ENCODE measurements at regions not wholly inside any gene's neighbourhood (a gene's known extent, or its start where the extent isn't known, plus 50 kb on each side); places are given as distances from the start of the nearest gene placed in this dataset.

GRCh38 chr14:95446470-95446869, 70.0 kb downstream of the SYNE3 start:
- Histone ChIP-seq H3K9me2 (replicated peaks; ENCODE audit: control insufficient read depth, low read length) (no peaks in the 10 kb centered on the region), H3K4me2 (ENCODE audit: low read length) (no peak overlapping the region), H3K4me1 (ENCODE audit: control insufficient read depth, low read length) (peaks cover 19% of the 10 kb centered on the region), H4K20me1 (ENCODE audit: control insufficient read depth, insufficient read depth, low read depth, low read length) (no peaks in the 10 kb centered on the region), H3K27ac (ENCODE audit: low read depth, low read length) (no peak overlapping the region), H3K79me2 (ENCODE audit: control insufficient read depth, low read length) (no peaks in the 10 kb centered on the region), H3F3A (ENCODE audit: control insufficient read depth, insufficient read depth) (no peaks in the 10 kb centered on the region), H3K9me3 (ENCODE audit: control insufficient read depth, insufficient read depth, low read length) (no peaks in the 10 kb centered on the region), H3K36me3 (ENCODE audit: control insufficient read depth, low read length) (no peaks in the 10 kb centered on the region), H3K27me3 (ENCODE audit: control insufficient read depth, low read length) (no peaks in the 10 kb centered on the region), H3K4me3 (ENCODE audit: low read length) (no peak overlapping the region)
- TF ChIP-seq CTCF (IDR thresholded peaks at IDR 0.05; ENCODE audit: low read depth, low read length, poor library complexity, severe bottlenecking) (no peak), EZH2phosphoT487 (IDR thresholded peaks at IDR 0.05; ENCODE audit: borderline replicate concordance, low read length) (no peak)

GRCh38 chr14:95445676-95446075, 70.8 kb downstream of the SYNE3 start:
- H3K27me3 ChIP-seq (ENCODE audit: control insufficient read depth, low read length): no peaks in the 10 kb centered on the region
- H3K4me3 ChIP-seq (ENCODE audit: low read length): no peak overlapping the region
- no peak overlapping the region for H3K4me2 ChIP-seq (ENCODE audit: low read length)
- H3F3A ChIP-seq (ENCODE audit: control insufficient read depth, insufficient read depth): no peaks in the 10 kb centered on the region
- H3K36me3 ChIP-seq (ENCODE audit: control insufficient read depth, low read length): no peaks in the 10 kb centered on the region
- no peaks in the 10 kb centered on the region for H3K79me2 ChIP-seq (ENCODE audit: control insufficient read depth, low read length)
- H4K20me1 ChIP-seq (ENCODE audit: control insufficient read depth, insufficient read depth, low read depth, low read length): no peaks in the 10 kb centered on the region
- no peaks in the 10 kb centered on the region for H3K9me3 ChIP-seq (ENCODE audit: control insufficient read depth, insufficient read depth, low read length)
- H3K4me1 ChIP-seq (ENCODE audit: control insufficient read depth, low read length): peaks cover 20% of the 10 kb centered on the region
- no peak overlapping the region for H3K27ac ChIP-seq (ENCODE audit: low read depth, low read length)
- no peak for TF ChIP-seq EZH2phosphoT487 (IDR thresholded peaks at IDR 0.05; ENCODE audit: borderline replicate concordance, low read length)
- TF ChIP-seq CTCF (IDR thresholded peaks at IDR 0.05; ENCODE audit: low read depth, low read length, poor library complexity, severe bottlenecking): no peak
- H3K9me2 ChIP-seq (replicated peaks; ENCODE audit: control insufficient read depth, low read length): no peaks in the 10 kb centered on the region

- H3K4me3 ChIP-seq (ENCODE audit: low read length): no peak overlapping the region
- TF ChIP-seq CTCF (IDR thresholded peaks at IDR 0.05; ENCODE audit: low read depth, low read length, poor library complexity, severe bottlenecking): no peak
- no peak for TF ChIP-seq EZH2phosphoT487 (IDR thresholded peaks at IDR 0.05; ENCODE audit: borderline replicate concordance, low read length)
- no peaks in the 10 kb centered on the region for H3K36me3 ChIP-seq (ENCODE audit: control insufficient read depth, low read length)
- no peaks in the 10 kb centered on the region for H3F3A ChIP-seq (ENCODE audit: control insufficient read depth, insufficient read depth)
- H3K4me2 ChIP-seq (ENCODE audit: low read length): no peak overlapping the region
- H4K20me1 ChIP-seq (ENCODE audit: control insufficient read depth, insufficient read depth, low read depth, low read length): no peaks in the 10 kb centered on the region
- no peak overlapping the region for H3K27ac ChIP-seq (ENCODE audit: low read depth, low read length)
- H3K9me2 ChIP-seq (replicated peaks; ENCODE audit: control insufficient read depth, low read length): no peaks in the 10 kb centered on the region
- H3K4me1 ChIP-seq (ENCODE audit: control insufficient read depth, low read length): peaks cover 20% of the 10 kb centered on the region
- H3K79me2 ChIP-seq (ENCODE audit: control insufficient read depth, low read length): no peaks in the 10 kb centered on the region
- H3K27me3 ChIP-seq (ENCODE audit: control insufficient read depth, low read length): no peaks in the 10 kb centered on the region
- no peaks in the 10 kb centered on the region for H3K9me3 ChIP-seq (ENCODE audit: control insufficient read depth, insufficient read depth, low read length)
These were observed 71.3 kb downstream of the SYNE3 start for GRCh38 chr14:95445161-95445560.
